Astrocyte (in vitro differentiated cells and primary cell): ENCODE measurements at regions not wholly inside any gene's neighbourhood (a gene's known extent, or its start where the extent isn't known, plus 50 kb on each side); places are given as distances from the start of the nearest gene placed in this dataset.

Experiments used
- CTCF ChIP-seq: IDR thresholded peaks from 2 replicates; pipeline ENCODE4 v1.5.1; 2011; ENCODE audit warnings: low read depth, mild to moderate bottlenecking, inconsistent platforms, low read length, moderate library complexity; ENCODE audit not compliant: insufficient read depth
- EZH2 ChIP-seq: IDR thresholded peaks from 2 replicates; pipeline ENCODE4 v1.6.1; 2012; ENCODE audit warnings: mild to moderate bottlenecking, low read length, inconsistent platforms; ENCODE audit not compliant: insufficient read depth

GRCh38 chr13:99717959-99718674 lies 216.8 kb downstream of the TM9SF2 start:
- TF ChIP-seq CTCF: no peak
- TF ChIP-seq EZH2: no peak
